GM21423 (cell line): ENCODE measurements at regions not wholly inside any gene's neighbourhood (a gene's known extent, or its start where the extent isn't known, plus 50 kb on each side); places are given as distances from the start of the nearest gene placed in this dataset.

Experiments used
- ATAC-seq: cut with Tn5 transposase; IDR thresholded peaks from one replicate; pipeline ENCODE4 v1.9.1; 2021; ENCODE audit warnings: mild to moderate bottlenecking, moderate library complexity; ENCODE audit not compliant: unreplicated experiment

DNA sequence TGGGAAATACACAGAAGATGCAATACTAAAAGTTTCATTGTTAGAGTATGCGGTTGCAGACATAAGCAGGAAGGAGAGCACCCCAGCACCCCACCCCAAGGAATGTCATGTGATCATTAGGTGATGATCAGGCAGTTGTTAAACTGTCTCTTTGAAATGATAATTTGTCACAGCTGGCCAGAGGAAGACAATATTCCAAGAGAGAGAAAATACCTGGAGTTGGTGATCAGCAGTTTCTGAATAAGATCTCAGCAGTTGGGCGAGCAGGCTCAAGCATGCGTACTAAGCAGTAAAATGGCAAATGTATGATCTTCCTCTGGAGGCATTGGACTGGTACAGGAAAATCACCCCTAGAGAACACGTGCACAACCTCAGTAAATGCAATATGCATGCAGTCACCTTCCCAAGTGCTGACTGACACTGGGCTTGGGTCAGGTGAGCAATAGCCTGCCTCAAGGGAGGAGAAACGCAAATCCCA lies 250.1 kb upstream of the MBL2 start:
- no peak for ATAC-seq

DNA sequence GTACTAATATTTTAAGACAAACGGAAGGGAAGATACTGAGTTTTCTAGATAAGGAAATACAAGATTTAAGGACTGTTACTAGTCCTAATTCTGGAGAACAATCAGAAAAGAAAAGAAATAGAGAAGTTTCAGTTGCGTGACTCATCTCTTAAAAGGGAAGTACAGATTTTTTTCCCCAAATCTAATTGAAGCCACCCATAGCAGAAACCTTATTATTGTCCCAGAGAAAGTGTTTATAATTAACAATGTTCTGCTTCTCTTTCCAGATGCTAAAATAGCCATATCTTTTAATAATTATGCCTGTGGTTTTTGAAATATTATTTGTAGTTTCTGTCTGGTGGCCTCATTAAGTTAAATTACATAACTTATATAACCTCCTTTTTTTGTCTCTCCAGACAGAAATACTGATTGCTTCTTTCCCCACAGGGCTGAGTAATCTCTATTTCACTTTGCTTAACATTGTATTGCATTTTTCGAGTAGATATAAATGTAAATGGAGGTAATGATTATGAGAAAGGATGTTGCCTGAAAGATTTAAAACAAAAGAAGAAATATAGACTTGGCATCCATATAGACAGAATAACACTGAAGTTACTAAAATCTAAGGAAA lies 240.7 kb upstream of the MBL2 start:
- ATAC-seq: peak; percentile 66

- ATAC-seq: no peak
Observed at GRCh38 chr10:53009961-53010907, 237.7 kb upstream of the MBL2 start.

GRCh38 chr10:53007527-53007842 lies 234.9 kb upstream of the MBL2 start:
- no peak for ATAC-seq

DNA sequence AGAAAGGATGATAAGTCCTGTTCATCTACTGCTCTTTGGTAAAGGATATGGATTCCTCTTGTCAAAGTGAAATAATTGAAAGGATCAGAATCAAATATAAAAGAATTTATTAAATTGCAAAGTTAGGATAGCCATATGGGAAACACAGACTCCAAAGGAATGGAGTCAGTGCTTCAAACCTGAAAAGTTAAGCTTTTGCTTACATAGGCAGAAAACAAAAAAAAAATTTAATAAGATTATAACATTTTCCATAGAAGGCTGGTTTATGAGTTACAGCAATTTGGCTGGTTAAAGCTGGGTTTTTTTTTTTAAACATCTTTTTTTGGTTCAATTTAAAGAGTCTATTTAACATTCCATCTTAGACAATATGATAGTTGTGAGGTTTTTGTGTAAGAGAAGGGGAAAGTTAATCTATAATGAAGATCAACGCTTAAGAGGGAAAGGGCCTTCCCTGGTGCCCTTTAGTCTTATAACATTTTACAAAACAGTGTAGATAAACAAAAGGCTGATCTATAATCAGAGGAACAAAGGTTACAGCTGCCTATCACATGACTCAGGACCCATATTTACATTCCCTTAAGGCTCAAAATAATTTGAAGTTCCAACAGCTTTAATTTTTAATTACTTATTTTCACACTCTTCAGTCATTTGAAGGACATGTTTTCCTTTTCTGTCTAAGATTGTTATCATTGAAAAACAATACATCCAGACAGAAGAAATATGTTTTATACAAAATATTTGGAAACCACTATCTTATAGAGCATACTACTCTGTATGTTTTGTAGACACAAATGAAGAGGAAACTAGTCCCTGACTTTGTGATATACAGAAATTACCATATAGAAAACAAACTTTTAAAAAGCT lies 234.3 kb upstream of the MBL2 start:
- no peak for ATAC-seq

DNA sequence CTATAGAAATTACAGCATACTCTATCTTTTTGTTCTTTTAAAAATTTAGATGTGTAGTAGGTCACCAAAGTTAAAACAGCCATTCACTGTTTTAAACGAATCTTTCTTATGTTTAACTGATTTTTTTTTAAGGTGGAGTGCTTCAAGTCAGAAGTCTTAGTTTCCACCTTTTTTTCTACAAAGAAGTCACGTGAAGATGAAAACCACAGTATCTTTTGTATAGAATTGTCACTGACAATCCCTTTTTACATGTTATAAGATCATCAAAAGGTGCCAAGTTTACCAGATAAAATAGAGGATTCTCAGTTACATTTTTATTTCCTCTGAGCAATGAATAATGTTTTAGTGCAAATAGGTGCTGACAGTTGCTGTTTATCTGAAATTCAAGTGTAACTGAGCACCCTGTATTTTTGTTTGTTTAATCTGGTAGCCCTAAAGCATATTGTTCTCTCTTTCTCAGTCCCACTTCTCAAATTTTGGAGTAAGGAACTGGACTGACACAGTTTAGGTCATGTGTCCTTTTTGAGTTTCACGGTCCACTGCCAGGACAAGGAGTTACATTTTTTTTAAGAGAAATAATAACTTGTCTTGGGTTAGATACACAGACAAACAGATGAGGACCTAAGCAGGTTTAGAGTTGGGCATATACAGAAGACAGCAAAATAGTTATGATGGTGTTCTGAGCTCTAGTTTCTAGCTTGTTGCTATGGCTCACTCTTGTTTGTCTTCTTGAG lies 233.2 kb upstream of the MBL2 start:
- no peak for ATAC-seq

GRCh38 chr10:53003094-53003493 lies 230.5 kb upstream of the MBL2 start:
- no peak for ATAC-seq

GRCh38 chr10:52999681-53000080 lies 227.1 kb upstream of the MBL2 start:
- ATAC-seq: no peak

GRCh38 chr10:52999258-52999657 lies 226.7 kb upstream of the MBL2 start:
- ATAC-seq: no peak

GRCh38 chr10:52997007-52997406 lies 224.4 kb upstream of the MBL2 start:
- ATAC-seq: no peak

DNA sequence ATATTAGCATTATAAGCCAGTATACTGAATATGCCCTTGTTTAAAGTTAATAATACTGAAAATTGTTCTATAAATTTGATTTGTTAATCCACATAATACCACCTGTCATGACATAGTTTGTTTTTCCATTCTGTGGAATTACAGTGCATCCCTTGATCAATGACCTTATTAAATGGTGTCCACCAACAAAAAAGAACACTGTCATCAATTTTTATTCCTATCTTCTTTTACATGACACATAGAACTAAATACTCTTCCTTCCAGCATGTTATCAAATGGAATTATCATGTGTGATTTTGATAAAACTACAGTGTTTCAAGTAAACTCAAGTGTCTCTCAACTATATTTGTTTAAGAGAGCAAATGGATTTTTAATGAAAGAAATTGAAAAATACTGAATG lies 221.8 kb upstream of the MBL2 start:
- ATAC-seq: no peak

DNA sequence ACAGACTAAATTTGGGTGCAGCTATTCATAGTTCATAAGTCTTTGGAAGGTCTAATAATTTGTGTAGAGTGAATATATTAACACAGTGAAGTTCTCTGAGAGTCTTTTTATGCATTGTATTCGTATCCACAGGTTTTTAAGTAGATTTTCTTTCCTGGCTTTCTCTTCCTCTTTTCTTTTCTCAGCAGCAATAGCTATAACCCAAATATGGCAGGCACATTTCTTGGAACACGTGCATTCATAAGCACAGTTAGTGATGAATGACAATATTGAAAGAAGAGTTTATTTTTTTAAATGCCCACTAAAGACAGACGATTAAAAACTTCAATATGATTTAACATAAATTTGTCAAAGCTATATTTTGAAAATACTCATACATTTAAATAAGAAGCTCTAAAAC lies 220.5 kb upstream of the MBL2 start:
- ATAC-seq: no peak

DNA sequence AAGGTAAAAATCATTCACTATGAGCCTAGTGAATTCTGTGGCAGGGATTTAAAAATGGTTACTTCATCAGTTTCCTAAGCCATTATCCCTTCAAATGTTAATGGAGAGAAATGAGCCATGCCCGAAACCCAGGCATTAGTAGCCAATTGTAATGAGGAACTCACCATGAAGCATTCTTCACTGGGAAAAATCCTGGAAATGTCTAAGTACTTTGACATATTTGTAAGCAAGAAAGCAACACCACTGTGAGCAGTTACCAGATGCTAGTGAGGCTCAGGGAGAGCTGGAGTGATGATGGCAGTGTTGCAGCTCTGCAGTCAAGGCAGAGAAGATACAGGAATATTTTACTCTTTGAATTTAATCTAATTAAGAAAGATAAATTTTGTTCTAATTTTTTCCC lies 220.0 kb upstream of the MBL2 start:
- no peak for ATAC-seq

- ATAC-seq: no peak
Observed at GRCh38 chr10:52988923-52989322, 216.3 kb upstream of the MBL2 start.

- no peak for ATAC-seq
Observed at GRCh38 chr10:52986125-52986524, 213.5 kb upstream of the MBL2 start.

- ATAC-seq: no peak
Observed at GRCh38 chr10:52984169-52984568, 211.6 kb upstream of the MBL2 start.

DNA sequence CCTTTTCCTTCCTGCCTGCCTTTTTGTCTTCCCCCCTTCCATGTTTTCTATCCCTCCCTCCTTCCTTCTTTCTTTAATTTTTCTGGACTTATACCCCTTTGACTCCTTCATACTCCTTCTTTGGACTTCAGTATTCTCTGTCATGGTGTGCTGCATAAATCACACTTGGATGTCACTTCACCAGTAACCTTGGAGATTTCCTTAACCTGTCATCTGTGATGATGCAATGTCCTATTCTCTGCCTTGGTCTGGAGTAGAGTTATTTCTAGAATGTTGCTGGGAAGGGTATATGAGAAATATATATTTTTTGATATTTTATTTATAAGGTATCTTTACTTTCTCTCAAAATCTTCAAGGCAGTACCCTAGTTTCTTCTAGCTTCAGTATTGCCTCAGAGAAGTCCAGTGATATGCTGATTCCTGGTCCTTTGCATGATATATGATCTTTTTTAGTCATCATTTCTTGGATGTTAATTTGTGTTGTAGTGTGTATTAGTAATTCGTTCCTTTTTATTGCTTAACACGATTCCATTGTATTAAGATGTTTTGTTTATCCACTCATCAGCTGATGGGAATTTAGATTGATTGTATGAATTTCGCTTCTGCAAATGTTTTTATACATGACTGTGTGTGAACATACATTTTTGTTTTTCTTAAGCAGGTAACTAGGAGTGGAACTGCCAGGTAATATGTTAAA lies 206.9 kb upstream of the MBL2 start:
- ATAC-seq: no peak

- ATAC-seq: no peak
Observed at GRCh38 chr10:52977581-52977980, 205.0 kb upstream of the MBL2 start.

DNA sequence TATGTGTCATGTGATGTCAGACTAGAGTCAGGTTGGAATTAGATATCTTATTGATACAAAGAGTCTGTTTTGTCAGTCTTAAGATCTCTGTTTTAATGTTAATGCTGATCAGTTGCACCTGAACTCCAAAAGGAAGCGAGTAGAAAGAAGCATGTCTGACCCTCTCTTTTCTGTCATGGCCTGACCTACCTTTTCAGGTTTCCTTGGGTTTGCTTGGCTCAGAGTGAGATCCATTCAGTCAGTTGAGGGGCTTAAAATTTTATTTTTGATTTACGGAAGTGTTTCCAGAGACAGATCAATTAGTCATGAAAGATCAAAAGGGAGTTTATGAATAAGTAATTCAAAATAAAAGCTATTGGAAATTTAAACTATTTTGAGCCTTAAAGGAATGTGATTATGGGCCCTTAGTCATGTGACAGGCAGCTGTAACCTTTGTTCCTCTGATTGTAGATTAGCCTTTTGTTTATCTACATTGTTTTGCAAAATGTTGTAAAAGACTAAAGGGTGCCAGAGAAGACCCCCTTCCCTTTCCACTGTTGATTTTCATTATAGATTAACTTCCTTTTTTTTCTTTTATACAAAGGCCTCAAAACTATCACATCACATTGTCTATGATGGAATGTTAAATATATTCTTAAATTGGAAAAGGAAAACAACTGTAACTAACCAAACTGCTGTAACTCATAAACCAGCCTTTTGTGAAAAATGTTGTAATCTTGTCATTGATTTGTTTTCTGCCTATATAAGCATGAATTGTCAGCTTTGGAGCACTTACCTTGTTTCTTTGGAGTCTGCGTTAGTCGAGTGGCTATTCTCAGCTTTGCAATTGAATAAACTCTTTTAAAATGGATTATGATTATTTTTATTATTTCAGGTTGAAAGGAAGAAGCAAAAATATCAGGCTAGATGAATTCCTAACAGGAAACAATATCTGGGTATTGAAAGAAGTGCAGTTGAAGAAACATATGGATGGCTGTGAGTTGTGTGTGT lies 195.5 kb upstream of the MBL2 start:
- ATAC-seq: no peak
